Duodenal mucosa (tissue), 2 donors: ENCODE measurements at regions not wholly inside any gene's neighbourhood (a gene's known extent, or its start where the extent isn't known, plus 50 kb on each side); places are given as distances from the start of the nearest gene placed in this dataset.

Experiments used
- H3K27ac ChIP-seq: one replicate; pipeline ENCODE4 v1.7.0; 2013; ENCODE audit warnings: low read depth, low read length
- H3K27me3 ChIP-seq, 2 donors: one replicate each; pipeline ENCODE4 v1.7.0; 2013; ENCODE audit warnings: low read length in 2 of 2, control low read depth in 1 of 2; ENCODE audit not compliant: insufficient read depth in 2 of 2, control insufficient read depth in 1 of 2
- H3K36me3 ChIP-seq, 2 donors: one replicate each; pipeline ENCODE4 v1.7.0; 2013; ENCODE audit warnings: low read length in 2 of 2, control low read depth in 1 of 2; ENCODE audit not compliant: insufficient read depth in 2 of 2, control insufficient read depth in 1 of 2
- H3K4me1 ChIP-seq, 2 donors: one replicate each; pipeline ENCODE4 v1.7.0; 2013; ENCODE audit warnings: low read length in 2 of 2, control low read depth in 1 of 2; ENCODE audit not compliant: insufficient read depth in 2 of 2, control insufficient read depth in 1 of 2
- H3K4me3 ChIP-seq, 2 donors: one replicate each; pipeline ENCODE4 v1.7.0; 2013; ENCODE audit warnings: low read length in 2 of 2, low read depth in 1 of 2
- H3K9ac ChIP-seq, 2 donors: one replicate each; pipeline ENCODE4 v1.7.0; 2013; ENCODE audit warnings: low read length in 2 of 2, low read depth in 1 of 2
- H3K9me3 ChIP-seq, 2 donors: one replicate each; pipeline ENCODE4 v1.7.0; 2013; ENCODE audit warnings: low read length in 2 of 2, control low read depth in 1 of 2; ENCODE audit not compliant: control insufficient read depth in 1 of 2

DNA sequence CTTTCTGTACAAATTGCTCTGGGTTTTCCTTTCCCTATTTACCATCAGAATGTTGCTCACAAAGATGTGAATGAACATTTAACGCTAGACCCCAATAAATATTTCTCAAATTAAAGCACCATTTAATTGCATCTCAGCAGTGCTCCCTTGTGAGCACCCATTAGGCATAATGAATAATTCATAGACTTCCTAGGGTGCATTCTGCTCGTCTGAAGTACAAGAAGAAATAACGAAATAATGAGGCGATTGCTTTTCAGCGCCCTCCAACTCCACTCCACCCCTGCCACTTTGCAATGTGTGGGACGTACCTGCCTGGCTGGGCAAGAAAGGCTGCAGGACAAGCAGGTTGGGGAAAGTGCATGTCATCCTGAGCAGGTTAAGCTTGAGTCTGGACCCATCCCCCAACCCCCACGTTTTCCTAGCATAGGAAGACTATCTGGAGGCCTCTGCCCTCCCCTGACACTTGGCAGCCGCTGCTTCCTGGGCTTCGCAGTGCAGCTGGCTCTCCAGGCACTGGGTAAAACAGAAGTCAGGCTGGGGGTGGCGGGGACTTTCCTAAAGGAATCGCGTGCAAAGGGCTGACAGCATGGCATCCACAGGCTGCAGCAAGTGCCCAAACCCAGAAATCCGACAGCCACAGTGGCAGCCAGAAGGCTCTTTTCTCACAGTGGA is 253.7 kb downstream of the DUSP6 start:
- H3K9ac ChIP-seq: no peak overlapping the region
- H3K9me3 ChIP-seq: no peaks in the 10 kb centered on the region
- no peak overlapping the region for H3K27ac ChIP-seq
- H3K4me3 ChIP-seq: no peak overlapping the region
- no peaks in the 10 kb centered on the region for H3K36me3 ChIP-seq
- H3K4me1 ChIP-seq: no peaks in the 10 kb centered on the region
- no peaks in the 10 kb centered on the region for H3K27me3 ChIP-seq

DNA sequence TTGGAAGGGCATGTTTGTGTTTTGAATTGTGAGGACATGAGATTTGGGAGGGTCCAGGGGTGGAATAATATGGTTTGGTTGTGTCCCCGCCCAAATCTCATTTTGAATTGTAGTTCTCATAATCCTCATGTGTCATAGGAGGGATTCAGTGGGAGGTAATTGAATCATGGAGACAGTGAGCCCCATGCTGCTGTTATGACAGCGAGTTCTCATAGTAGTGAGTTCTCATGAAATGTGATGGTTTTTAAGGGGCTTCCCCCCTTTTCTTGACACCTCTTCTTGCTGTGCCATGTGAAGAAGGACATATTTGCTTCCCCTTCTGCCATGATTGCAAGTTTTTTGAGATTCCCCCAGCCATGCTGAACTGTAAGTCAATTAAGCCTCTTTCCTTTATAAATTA is 260.0 kb downstream of the DUSP6 start:
- H3K9me3 ChIP-seq: peaks cover 4 to 7% of the 10 kb centered on the region in 2 donors
- no peak overlapping the region for H3K9ac ChIP-seq
- H3K27ac ChIP-seq: no peak overlapping the region
- H3K4me1 ChIP-seq: no peaks in the 10 kb centered on the region
- H3K4me3 ChIP-seq: no peak overlapping the region
- H3K27me3 ChIP-seq: no peaks in the 10 kb centered on the region
- no peaks in the 10 kb centered on the region for H3K36me3 ChIP-seq

DNA sequence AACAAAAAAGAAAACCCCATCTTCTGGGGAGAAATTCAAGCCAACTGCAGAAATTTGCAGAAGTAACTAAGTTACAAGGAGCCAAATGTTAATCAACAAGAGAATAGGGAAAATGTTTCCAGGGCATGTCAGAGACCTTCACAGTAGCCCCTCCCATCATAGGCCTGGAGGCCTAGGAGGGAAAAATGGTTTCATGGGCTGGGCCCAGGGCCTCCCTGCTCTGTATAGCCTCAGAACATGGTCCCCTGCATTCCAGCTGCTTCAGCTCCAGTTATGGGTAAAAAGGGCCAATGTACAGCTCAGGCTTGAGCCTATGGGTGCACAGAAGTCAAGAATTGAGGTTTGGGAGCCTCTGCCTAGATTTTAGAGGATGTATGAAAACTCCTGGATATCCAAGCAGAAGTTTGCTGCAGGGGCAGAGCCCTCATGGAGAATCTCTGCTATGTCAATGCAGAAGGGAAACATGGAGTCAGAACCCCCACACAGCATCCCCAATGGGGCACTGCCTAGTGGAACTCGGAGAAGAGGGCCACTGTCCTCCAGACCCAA is 260.9 kb downstream of the DUSP6 start:
- peaks cover 4 to 7% of the 10 kb centered on the region in 2 donors for H3K9me3 ChIP-seq
- H3K27ac ChIP-seq: no peak overlapping the region
- no peaks in the 10 kb centered on the region for H3K36me3 ChIP-seq
- H3K9ac ChIP-seq: no peak overlapping the region
- H3K4me3 ChIP-seq: no peak overlapping the region
- no peaks in the 10 kb centered on the region for H3K27me3 ChIP-seq
- H3K4me1 ChIP-seq: no peaks in the 10 kb centered on the region

DNA sequence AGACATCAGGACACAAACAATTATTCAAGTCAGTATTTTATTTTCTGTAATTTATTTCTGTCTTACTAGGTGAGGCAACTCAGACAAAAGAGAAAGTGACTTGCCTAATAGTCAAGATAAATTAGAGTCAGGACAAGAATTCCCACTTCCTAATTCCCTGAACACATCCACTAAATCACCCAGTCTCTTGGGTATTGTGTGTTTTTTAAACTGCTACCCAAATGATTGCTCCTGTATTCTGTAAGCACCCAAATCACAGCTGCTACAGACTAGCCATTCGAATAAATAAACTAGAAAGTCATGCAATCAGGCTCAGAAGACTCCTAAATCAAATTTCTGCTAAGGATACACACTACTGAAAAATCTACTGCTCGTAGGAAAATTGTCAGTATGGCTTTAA is 263.0 kb downstream of the DUSP6 start:
- Histone ChIP-seq H3K27ac (no peak overlapping the region), H3K36me3 (no peaks in the 10 kb centered on the region), H3K27me3 (no peaks in the 10 kb centered on the region), H3K4me1 (no peaks in the 10 kb centered on the region), H3K9ac (no peak overlapping the region), H3K9me3 (peaks cover 4 to 7% of the 10 kb centered on the region in 2 donors), H3K4me3 (no peak overlapping the region)

DNA sequence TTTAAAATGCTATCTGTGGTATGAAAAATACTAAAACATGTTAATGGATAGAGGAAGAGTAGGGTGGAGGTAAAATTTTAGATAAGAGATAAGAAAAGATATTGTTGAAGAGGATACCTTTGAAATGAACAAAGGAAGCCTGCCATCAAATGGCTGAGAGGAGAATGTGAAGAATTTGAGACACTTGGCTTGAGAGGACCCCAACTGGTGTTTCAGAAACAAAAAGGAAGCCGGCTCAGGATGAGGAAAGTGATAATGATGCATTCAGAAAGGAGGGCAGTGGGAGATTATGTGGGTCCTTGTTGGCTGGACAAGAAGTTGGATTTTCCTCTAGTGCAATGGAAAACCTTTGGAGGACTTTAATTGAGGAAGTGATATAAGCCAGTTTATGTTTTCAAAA is 264.4 kb downstream of the DUSP6 start:
- Histone ChIP-seq H3K9ac (no peak overlapping the region), H3K27ac (no peak overlapping the region), H3K36me3 (no peaks in the 10 kb centered on the region), H3K4me1 (no peaks in the 10 kb centered on the region), H3K27me3 (no peaks in the 10 kb centered on the region), H3K4me3 (no peak overlapping the region), H3K9me3 (peaks cover 4 to 7% of the 10 kb centered on the region in 2 donors)

DNA sequence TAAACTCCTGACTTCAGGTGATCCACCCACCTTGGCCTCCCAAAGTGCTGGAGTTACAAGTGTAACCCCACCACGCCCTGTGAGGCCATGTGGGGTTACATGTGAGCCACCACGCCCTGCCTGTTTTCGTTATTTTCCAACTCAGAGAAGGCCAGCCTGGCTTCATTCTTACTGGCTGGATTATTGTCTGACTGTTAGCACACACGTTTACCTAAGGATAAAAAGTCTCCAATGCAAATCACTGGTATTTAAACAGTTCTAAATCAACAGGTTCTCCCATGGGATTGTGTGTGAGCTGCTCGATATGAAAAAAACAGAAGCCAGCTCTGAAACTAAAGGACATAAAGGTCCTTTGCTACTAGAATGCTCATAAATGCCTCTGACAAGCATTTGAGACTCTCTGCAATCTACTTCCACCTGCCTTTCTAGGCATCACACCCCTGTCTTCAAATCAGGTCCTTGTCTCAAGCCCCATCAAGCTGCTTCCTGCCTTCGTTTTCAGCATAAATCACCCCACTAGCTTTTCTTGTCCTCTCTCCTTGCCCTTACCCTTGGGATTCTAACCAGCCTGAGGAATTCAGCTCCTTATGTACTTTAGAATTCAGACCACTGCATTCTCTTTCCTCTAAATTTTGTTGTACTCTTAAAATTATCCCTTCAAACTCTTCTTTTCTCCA is 265.0 kb downstream of the DUSP6 start:
- Histone ChIP-seq H3K27ac (no peak overlapping the region), H3K4me1 (no peaks in the 10 kb centered on the region), H3K4me3 (no peak overlapping the region), H3K27me3 (no peaks in the 10 kb centered on the region), H3K36me3 (no peaks in the 10 kb centered on the region), H3K9me3 (peaks cover 4 to 7% of the 10 kb centered on the region in 2 donors), H3K9ac (no peak overlapping the region)

DNA sequence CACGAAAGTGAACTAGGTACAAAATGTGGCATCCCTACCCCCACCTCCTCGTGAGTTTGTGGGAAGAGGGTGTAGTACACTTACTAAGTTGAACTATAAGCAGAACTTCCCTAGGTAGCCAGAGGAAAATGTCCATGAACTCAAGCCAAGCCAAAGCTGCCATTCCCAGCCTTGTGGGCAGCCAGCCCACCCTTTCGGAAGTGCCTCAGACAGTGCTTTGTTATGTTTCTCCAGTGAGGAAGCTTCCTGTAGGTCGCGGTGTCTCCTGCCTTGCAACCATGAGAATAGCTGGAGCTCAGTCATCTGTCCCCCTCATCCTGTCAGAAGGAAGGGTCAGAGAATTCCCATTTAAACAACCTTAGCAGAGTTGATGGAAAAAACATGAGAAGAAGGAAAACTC is 266.9 kb downstream of the DUSP6 start:
- no peaks in the 10 kb centered on the region for H3K9me3 ChIP-seq
- H3K4me1 ChIP-seq: no peaks in the 10 kb centered on the region
- no peaks in the 10 kb centered on the region for H3K27me3 ChIP-seq
- no peak overlapping the region for H3K9ac ChIP-seq
- H3K36me3 ChIP-seq: no peaks in the 10 kb centered on the region
- no peak overlapping the region for H3K4me3 ChIP-seq
- H3K27ac ChIP-seq: no peak overlapping the region

DNA sequence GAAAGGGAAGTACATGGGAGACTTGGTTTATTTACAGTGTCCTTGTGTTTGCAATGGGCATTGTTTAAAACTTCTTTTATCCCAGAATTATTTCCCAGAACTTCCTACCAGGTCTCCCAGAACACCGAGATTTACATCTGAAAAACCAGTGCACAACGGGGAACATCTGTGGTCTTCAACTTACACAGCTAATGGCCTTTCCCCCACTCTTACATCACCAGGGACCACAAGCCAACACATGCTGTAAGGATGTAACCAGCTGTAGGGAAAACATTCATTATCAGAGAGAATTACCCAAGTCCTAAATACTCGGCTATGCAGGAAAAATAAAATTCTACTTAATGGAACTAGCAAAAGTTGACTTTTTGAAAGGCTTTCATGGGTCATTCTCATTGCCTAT is 267.6 kb downstream of the DUSP6 start:
- Histone ChIP-seq H3K27me3 (no peaks in the 10 kb centered on the region), H3K9me3 (no peaks in the 10 kb centered on the region), H3K27ac (no peak overlapping the region)

DNA sequence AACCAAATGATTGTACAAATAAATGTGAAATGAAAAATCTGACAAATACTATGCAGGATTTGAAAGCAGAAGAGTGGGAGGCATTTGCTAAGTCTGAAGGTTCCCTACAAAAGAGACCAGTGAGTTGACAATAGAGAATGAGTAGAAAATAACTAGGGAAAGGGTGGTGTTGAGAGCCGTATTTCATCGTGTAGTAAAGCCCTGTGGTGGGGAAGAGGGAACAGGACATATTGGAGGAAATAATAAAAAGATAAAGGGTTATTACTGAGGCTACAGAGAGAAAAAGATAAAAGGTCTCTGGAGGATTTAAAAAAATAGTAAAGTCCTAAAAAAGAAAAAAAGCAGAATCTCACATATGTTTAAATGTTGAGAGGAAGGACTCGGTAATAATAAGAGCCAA is 268.8 kb downstream of the DUSP6 start:
- H3K4me3 ChIP-seq: no peak overlapping the region
- H3K9ac ChIP-seq: no peak overlapping the region
- no peaks in the 10 kb centered on the region for H3K36me3 ChIP-seq
- H3K27ac ChIP-seq: no peak overlapping the region
- no peaks in the 10 kb centered on the region for H3K9me3 ChIP-seq
- H3K27me3 ChIP-seq: no peaks in the 10 kb centered on the region
- no peaks in the 10 kb centered on the region for H3K4me1 ChIP-seq

More for the DNA sequence above, 267.6 kb downstream of the DUSP6 start:
- Histone ChIP-seq H3K4me1 (no peaks in the 10 kb centered on the region), H3K4me3 (no peak overlapping the region), H3K36me3 (no peaks in the 10 kb centered on the region), H3K9ac (no peak overlapping the region)

DNA sequence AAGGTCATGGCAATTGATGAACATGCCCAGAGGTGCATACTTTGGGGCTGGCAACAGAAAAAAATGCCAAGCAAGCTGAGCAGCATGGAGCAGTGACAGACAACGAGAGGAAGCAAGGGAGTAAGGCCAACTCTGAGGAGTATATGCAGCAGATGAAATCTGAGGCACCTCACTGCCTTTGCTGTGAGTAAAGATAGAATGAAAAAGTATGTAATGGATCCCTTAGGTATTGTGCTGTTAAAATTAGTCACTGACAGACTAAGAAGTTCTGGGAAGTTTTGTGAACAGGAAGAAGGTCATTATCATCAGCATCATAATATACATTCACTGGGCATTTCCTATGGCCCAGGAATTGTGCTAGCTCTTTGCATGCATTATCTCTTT is 269.9 kb downstream of the DUSP6 start:
- Histone ChIP-seq H3K27ac (no peak overlapping the region), H3K9ac (no peak overlapping the region), H3K9me3 (no peaks in the 10 kb centered on the region), H3K4me1 (no peaks in the 10 kb centered on the region), H3K36me3 (no peaks in the 10 kb centered on the region), H3K27me3 (no peaks in the 10 kb centered on the region), H3K4me3 (no peak overlapping the region)
